IMR-90 (cell line): ENCODE measurements at regions not wholly inside any gene's neighbourhood (a gene's known extent, or its start where the extent isn't known, plus 50 kb on each side); places are given as distances from the start of the nearest gene placed in this dataset.

Source experiments
- CEBPB ChIP-seq: IDR thresholded peaks from 2 replicates; pipeline ENCODE4 v1.6.1; 2012; ENCODE audit warnings: low read depth, low read length, improper control_type of control experiment
- POLR2A ChIP-seq: IDR thresholded peaks from 2 replicates; pipeline ENCODE4 v1.6.1; 2012; ENCODE audit warnings: mild to moderate bottlenecking, low read depth, low read length
- TF ChIP-seq, protein P1 (sequence below): conservative IDR thresholded peaks from 2 replicates; pipeline ENCODE4 v1.5.1; 2012; ENCODE audit warnings: mild to moderate bottlenecking, low read depth, low read length, improper control_type of control experiment

DNA sequence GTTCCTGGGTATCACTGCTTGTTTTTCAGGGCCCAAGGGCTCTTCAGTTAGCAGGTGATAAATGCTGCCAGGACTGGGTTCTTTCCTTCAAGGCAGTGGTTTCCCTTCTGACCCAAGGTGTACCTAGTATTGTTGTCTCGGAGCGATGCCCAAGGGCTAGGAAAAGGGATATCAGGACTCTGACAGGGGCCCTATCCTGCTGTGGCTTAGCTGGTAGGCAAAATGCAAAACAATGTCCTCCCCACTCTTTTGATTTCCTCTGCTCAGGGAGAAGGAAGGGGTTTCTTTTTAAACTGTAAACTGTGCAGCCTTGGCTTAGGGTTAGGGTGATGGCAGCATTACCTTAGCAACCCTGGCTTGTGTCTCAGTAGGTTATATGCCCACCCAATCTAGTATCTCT lies 508.8 kb upstream of the CTNND2 start:
- no peak for TF ChIP-seq CEBPB
- TF ChIP-seq POLR2A, result no peak
- TF ChIP-seq, protein P1, sequence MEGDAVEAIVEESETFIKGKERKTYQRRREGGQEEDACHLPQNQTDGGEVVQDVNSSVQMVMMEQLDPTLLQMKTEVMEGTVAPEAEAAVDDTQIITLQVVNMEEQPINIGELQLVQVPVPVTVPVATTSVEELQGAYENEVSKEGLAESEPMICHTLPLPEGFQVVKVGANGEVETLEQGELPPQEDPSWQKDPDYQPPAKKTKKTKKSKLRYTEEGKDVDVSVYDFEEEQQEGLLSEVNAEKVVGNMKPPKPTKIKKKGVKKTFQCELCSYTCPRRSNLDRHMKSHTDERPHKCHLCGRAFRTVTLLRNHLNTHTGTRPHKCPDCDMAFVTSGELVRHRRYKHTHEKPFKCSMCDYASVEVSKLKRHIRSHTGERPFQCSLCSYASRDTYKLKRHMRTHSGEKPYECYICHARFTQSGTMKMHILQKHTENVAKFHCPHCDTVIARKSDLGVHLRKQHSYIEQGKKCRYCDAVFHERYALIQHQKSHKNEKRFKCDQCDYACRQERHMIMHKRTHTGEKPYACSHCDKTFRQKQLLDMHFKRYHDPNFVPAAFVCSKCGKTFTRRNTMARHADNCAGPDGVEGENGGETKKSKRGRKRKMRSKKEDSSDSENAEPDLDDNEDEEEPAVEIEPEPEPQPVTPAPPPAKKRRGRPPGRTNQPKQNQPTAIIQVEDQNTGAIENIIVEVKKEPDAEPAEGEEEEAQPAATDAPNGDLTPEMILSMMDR, result no peak
